ENCODE measurements at regions not wholly inside any gene's neighbourhood (a gene's known extent, or its start where the extent isn't known, plus 50 kb on each side); places are given as distances from the start of the nearest gene placed in this dataset.

DNA sequence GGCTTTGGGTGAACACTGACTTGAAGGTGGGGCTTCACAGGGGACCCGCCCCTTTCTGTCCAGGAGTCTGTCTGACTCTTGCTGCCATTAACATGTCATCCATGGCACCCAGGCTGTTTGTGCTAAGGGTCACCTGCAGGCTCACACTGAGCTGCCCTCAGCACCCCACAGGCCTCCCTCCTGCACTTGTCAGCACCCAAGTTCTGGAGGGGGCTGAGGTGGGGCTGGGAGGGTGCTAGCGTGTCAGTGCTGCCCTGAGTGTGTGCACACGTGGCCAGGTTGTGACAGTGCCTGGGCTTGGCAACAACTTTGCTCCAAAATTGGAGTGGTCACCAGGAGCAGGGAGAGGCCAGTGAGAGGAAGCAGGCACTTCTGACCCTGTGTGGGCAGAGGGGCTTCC lies 963.2 kb downstream of the TRHDE start:
- TF ChIP-seq, protein P1, sequence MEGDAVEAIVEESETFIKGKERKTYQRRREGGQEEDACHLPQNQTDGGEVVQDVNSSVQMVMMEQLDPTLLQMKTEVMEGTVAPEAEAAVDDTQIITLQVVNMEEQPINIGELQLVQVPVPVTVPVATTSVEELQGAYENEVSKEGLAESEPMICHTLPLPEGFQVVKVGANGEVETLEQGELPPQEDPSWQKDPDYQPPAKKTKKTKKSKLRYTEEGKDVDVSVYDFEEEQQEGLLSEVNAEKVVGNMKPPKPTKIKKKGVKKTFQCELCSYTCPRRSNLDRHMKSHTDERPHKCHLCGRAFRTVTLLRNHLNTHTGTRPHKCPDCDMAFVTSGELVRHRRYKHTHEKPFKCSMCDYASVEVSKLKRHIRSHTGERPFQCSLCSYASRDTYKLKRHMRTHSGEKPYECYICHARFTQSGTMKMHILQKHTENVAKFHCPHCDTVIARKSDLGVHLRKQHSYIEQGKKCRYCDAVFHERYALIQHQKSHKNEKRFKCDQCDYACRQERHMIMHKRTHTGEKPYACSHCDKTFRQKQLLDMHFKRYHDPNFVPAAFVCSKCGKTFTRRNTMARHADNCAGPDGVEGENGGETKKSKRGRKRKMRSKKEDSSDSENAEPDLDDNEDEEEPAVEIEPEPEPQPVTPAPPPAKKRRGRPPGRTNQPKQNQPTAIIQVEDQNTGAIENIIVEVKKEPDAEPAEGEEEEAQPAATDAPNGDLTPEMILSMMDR (conservative IDR thresholded peaks at IDR 0.05; ENCODE audit: low read depth, low read length): no peak
- no peak for DNase-seq (ENCODE audit: low read depth)
- H3K4me3 ChIP-seq (ENCODE audit: low read length): no peak overlapping the region

DNA sequence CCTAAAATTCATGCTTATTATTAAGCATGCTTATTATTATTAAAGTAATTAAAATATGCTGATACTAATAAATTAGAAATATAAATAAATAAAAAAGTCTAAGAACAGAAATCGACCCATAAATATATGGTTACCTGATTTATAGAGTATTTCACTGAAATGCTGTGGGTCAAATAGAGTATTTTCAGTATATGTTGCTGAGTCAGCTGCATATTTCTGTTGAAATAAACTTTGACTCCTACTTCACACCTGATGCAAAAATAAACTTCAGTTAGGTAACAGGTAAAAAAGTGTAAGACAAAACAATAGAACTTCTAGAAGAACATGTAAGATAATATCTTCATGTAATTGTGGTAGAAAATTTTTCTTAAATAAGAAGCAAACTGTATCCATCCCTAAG lies 967.9 kb downstream of the TRHDE start:
- TF ChIP-seq, protein P1 (conservative IDR thresholded peaks at IDR 0.05; ENCODE audit: low read depth, low read length): no peak

DNA sequence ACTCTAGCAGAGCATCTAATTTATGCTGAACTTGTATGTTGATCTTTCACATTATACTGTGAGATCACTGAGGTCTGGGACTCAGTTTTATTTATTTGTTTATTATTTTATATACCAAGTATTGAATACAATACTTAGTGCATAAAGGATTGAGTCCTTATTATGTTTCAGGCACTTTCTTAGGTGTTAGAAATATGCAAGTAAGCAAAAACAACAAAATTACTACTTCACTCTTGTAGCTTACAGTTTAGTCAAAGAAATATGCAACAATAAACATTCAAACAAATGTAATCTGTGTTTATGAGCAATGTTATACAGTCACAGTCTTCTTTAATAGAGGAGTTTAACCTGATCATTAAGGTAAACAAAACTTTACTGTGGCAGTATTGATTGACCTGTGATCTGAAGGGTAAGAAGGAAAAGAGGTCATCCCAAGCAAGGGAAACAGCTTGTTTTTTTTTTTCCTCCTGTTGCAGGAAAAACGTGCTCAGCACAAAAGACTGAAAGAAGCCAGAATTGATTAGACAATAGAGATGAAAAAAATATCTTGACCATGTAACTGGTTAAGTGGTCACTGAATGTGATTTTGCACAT lies 990.7 kb downstream of the TRHDE start:
- H3K4me3 ChIP-seq (ENCODE audit: low read length): no peak overlapping the region
- TF ChIP-seq, protein P1 (conservative IDR thresholded peaks at IDR 0.05; ENCODE audit: low read depth, low read length): no peak
- DNase-seq (ENCODE audit: low read depth): no peak

More for the DNA sequence above, 967.9 kb downstream of the TRHDE start:
- no peak overlapping the region for H3K4me3 ChIP-seq (ENCODE audit: low read length)
- DNase-seq (ENCODE audit: low read depth): no peak

DNA sequence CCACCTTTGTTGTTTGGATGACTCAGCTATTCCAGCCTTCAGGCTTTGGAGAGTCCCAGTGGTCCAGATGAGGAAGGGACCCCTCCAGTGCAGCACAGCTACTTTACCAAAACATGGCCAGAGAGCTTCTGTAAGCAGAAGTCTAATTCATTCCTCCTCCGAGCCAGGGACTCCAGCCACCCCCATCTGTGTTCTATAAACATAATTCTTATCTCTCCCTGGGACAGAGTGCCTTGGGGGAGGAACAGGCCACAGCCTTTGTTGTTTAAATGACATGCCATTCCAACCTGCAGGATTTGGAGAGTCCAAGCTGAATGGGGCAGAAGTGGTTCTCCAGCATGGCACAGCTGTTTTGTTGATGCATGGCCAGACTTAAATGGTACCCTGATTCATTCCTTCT lies 994.0 kb downstream of the TRHDE start:
- TF ChIP-seq, protein P1 (conservative IDR thresholded peaks at IDR 0.05; ENCODE audit: low read depth, low read length): no peak
- no peak for DNase-seq (ENCODE audit: low read depth)
- H3K4me3 ChIP-seq (ENCODE audit: low read length): no peak overlapping the region

DNA sequence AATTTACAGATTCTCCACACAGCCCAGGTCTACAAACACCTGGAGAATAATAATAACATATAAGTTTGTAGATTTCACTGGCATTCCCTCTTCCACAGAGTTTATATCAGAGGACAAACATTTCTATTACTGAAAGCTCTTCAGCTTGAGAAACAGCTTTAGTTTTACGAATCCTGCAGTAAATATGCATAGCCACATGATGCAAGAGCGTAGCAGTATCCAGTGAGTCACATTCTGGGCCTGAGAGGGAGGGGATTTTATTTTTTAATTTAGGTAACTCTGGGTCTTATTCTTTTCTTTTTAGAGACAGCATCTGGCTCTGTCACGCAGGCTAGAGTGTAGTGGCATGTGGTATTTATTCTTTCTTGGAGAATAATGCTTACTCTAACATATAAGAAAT lies 1002.8 kb downstream of the TRHDE start:
- TF ChIP-seq, protein P1 (conservative IDR thresholded peaks at IDR 0.05; ENCODE audit: low read depth, low read length): no peak
- no peak for DNase-seq (ENCODE audit: low read depth)

DNA sequence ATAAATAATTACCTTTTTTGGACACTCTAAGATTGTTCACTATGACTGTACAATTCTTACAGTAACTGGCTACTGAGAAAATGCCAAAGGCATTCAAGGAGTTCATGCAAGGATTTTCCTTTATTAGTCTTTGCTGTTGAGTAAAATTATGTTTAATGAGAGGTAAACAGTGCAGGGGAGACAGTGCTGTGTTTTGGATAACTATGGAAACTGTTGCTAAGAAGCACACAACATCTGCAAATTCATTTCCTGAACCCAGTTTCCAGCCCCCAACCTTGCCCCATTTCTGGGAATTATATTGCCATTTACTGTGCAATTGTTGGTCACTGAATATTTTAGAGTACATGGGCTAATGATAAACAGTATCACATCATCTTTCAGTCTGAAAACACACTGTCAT lies 1005.8 kb downstream of the TRHDE start:
- TF ChIP-seq, protein P1 (conservative IDR thresholded peaks at IDR 0.05; ENCODE audit: low read depth, low read length): no peak
- no peak for DNase-seq (ENCODE audit: low read depth)
- H3K4me3 ChIP-seq (ENCODE audit: low read length): no peak overlapping the region

More for the DNA sequence above, 1002.8 kb downstream of the TRHDE start:
- H3K4me3 ChIP-seq (ENCODE audit: low read length): no peak overlapping the region

DNA sequence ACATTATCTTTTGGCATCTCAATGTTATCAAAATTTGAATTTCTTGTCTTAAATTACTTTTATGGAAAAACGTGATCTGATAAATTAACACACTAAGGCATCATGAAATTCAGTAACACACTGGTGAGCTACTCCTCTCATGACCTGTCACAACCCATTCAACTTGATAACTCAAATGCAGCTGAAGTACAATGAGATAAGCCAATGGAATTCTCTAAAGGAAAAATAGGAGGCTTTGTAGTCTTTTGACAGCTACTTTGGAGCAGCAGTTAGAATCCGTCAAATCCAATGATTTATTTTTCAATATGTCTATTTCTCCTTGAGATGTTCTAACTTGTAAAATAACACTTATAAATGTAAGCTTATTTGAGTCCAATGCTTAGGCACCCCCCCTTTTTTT lies 1029.4 kb downstream of the TRHDE start:
- H3K4me3 ChIP-seq (ENCODE audit: low read length): no peak overlapping the region
- TF ChIP-seq, protein P1 (conservative IDR thresholded peaks at IDR 0.05; ENCODE audit: low read depth, low read length): no peak
- no peak for DNase-seq (ENCODE audit: low read depth)

Data from retinal pigment epithelial cell (primary cell).